GM13976 (cell line): ENCODE measurements at regions not wholly inside any gene's neighbourhood (a gene's known extent, or its start where the extent isn't known, plus 50 kb on each side); places are given as distances from the start of the nearest gene placed in this dataset.

Experiments
- DNase-seq: peaks from one replicate; pipeline ENCODE4 v3.0.0; 2012; ENCODE audit warnings: low spot score
- in situ Hi-C: fragments of 300-500 bp; cut with MboI; formaldehyde crosslinking; loops from one replicate; pipeline ENCODE4 v1.12.0; 2022; ENCODE audit warnings: low sequenced_read_pairs, mixed read lengths, inconsistent platforms; ENCODE audit not compliant: unreplicated experiment
- TF ChIP-seq, protein P1 (sequence below): IDR thresholded peaks from 2 replicates; pipeline ENCODE4 v1.5.1; 2012; ENCODE audit warnings: borderline replicate concordance, mild to moderate bottlenecking; ENCODE audit not compliant: insufficient read depth; ENCODE audit errors: extremely low read depth, missing control alignments, control extremely low read depth

DNA sequence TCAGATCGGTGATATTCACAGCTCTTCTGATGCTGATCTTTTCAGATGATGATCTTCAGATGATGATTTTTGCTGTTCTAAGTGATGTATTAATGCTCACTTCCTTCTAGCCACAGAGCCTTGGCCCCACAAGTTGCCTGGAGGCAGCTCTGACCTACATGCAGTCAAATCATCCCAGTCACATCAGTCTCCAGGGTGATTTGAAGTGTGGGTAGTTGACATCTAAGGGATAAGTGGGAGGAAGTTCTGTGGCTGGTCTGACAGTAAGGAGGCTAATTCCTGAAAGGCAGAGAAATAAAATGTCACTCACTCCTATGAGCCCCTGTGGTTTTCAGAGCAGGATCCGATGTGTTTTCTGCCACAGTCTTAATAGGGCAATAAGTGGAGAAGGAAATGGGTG lies 79.8 kb upstream of the RPL34 start:
- TF ChIP-seq, protein P1, sequence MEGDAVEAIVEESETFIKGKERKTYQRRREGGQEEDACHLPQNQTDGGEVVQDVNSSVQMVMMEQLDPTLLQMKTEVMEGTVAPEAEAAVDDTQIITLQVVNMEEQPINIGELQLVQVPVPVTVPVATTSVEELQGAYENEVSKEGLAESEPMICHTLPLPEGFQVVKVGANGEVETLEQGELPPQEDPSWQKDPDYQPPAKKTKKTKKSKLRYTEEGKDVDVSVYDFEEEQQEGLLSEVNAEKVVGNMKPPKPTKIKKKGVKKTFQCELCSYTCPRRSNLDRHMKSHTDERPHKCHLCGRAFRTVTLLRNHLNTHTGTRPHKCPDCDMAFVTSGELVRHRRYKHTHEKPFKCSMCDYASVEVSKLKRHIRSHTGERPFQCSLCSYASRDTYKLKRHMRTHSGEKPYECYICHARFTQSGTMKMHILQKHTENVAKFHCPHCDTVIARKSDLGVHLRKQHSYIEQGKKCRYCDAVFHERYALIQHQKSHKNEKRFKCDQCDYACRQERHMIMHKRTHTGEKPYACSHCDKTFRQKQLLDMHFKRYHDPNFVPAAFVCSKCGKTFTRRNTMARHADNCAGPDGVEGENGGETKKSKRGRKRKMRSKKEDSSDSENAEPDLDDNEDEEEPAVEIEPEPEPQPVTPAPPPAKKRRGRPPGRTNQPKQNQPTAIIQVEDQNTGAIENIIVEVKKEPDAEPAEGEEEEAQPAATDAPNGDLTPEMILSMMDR = no peak
- in situ Hi-C loops = no loop called here
- no peak for DNase-seq

DNA sequence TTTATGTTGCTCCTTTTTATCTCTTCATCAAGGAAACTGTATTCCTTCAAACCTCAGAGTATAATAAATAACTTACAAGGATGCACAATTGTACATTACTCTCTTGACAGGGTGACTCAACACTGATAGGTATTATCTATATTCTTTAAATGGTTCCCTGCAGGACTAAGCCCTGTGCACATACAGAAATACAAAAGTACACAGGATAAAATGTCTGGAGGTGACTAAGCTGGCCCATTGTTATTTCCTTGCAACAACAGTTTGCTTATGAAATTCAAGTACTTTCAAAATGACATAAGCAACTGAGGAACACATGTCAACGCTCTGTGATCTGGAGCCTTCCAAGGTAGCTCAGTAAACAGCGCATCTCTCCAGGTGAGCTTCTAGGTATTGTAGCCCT lies 83.8 kb upstream of the RPL34 start:
- DNase-seq = no peak
- TF ChIP-seq, protein P1 = no peak
- in situ Hi-C loops = no loop called here

DNA sequence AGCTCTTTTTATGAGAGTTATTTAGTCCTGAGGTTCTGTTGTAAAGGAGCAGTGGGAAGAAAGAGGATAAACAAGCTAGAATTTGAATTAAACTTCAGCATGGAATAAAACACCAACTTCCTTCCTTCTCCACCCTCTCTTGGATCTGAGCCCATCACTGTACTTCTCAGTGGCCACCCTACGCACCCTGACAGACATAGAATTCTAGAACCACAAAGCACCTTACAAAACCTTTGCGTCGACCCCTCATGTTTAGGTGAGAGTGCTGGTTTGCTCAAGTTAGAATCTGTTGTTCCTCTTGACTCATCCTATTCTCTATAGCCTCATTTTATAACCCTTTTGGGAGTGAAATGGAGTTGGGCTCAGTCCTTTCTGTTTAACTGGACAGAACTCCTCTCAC lies 84.6 kb upstream of the RPL34 start:
- TF ChIP-seq, protein P1 = no peak
- DNase-seq = no peak
- in situ Hi-C loops = no loop called here

DNA sequence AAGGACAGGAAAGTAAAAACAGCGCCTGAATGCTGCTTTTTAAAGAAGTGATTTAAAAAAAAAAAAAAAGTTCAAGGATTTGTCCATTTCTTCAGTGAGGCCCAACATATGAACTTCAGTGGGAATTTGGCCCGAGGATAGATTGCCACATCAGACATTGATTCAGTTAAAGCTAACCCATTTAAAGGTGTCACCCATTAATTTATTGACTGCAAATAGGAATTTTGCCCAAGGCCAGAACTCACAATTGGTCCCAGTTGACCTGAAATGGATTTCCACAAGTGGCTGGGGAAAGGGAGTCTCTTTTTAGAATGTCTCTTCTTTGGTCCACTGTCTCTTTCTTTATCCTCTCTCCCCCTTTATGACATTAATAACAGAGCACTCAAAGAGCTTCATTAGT lies 86.5 kb upstream of the RPL34 start:
- DNase-seq = no peak
- in situ Hi-C loops = no loop called here
- TF ChIP-seq, protein P1 = no peak

DNA sequence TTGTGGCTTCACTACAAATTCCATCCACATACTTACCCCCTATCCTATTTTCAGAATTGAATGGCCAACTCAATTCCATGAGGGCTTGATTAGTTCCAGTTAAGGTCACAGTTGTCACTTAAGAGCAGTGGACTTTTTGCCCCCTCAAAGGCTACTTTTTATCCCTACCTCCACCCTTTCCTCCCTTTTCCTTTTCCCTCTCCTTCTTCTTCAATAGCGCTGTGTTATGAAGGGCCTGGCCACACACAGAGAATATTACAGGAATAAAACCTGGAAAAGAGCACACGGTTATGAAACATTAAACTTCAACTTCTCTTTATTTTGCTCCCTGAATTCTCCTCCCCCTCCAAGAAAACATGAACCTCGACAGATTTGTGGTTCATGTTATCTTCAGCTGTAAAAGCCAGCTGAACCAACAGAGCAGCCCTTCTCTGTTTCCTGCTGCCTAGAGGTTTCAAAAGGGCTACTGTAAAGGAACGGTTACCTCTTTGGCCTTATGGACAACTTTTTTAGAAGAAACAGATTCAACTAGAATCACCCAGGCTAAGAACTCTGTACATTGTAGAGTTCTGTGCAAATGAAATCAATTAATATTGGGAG lies 87.0 kb upstream of the RPL34 start:
- TF ChIP-seq, protein P1 = no peak
- in situ Hi-C loops = no loop called here
- no peak for DNase-seq

DNA sequence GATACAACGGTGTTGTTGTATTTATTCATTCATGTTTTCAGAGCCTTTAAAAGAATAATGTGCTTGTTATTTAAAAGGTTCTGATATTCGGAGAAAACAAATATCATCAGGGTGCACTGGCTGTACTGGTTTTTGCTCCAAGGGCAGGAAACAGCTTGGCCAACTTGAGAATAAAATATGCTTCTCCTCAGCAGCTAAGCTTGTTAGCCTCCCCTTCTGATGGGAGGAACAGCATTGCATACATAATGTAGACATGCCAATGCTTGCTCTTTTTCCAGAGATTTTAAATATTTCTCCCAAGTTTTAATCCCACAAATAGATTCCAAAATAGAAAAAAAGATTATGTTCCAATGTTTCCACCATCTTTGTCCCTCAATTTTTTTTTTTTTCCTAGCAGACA lies 87.6 kb upstream of the RPL34 start:
- no peak for DNase-seq
- in situ Hi-C loops = no loop called here
- TF ChIP-seq, protein P1 = no peak
